ENCODE measurements at regions not wholly inside any gene's neighbourhood (a gene's known extent, or its start where the extent isn't known, plus 50 kb on each side); places are given as distances from the start of the nearest gene placed in this dataset.

- no peak for TF ChIP-seq POLR2A (IDR thresholded peaks at IDR 0.05)
- TF ChIP-seq CTCF (IDR thresholded peaks at IDR 0.05): no peak
Measured at GRCh38 chr14:58750321-58751269, 112.8 kb downstream of the DACT1 start.
